CD4-positive, alpha-beta T cell treated with Interferon gamma for 1 hour (primary cell): ENCODE measurements at regions not wholly inside any gene's neighbourhood (a gene's known extent, or its start where the extent isn't known, plus 50 kb on each side); places are given as distances from the start of the nearest gene placed in this dataset.
A peak's percentile ranks its signal among the peaks of the same experiment; 100 is the strongest.
"Not testable (repeated sequence)": the region's sequence is repeated elsewhere in the genome, so short reads cannot be mapped to it uniquely, and the experiment has no call there.

ENCODE experiments used
- DNase-seq: peaks from one replicate; pipeline ENCODE4 v3.0.0-alpha.2; 2020

DNA sequence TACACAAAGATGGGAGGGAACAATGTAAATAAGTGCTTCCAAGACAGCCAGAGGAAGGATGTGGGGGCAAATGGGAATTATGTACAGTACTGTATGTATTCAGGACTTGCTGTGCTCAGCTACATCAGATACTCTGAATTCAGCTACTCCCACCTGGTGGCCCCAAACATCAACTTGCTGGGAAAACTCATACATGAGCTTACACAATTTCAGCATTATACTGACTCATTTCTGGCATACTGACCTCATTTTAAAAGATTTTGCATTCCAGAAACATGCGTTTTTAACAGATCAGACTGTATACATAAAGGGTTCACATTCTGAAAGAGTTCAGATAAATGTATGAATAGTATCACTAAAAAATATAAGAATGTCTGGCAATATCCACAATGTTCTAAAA is 59.7 kb downstream of the GPX5 start:
- DNase-seq, result no peak

DNA sequence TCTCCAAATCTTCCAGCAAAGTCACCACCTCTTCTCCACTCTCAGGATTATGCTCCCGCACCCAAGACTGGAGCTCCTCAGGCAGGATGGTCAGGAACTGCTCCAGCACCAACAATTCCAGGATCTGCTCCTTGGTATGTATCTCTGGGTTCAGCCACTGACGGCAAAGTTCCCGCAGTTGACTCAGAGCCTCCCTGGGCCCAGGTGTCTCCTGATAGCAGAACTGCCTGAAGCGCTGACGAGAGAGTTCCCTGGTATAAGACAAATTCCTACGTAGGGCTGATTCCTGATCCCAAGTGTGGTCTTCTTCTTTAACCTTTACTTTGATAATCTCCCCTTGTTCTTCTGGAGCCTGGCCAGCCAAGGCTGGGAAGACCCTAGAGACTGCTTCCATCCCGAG is 60.6 kb downstream of the GPX5 start:
- DNase-seq, result no peak

DNA sequence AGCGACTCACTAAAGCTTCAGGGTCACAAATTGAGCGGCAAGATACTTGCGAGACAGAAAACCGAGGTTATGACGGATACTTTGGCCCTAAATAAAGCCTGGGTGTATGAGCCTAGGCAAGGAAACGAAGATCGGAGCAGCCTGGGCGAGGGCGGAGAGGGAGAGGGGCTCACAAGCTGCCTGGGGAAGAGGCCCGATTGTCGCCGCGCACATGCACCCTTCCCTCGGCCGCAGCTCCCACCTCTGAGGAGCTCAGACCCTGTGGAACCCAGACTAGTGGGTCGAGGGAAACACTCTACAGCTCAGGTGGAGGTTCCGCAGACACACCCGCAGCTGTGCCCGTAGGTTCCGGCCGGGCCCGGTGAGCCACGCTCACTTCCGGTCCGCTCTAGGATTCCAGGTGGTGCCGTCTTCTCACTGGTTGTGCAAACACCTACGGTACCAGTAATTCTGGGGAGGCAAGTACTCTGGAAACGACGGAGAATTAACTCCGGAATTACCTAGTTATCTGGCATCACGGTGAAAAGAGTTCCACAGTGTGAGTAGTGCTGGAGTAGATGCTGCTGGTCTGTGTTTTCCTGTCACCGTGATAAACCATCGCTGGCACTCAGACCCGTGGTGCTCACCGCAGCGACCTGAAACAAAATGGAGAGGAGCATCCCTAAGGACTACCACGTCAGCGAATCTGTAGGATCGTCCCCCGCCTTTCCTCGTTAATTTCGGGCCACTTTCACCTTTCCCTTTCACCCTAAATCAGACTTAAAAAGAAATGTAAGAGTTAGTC is 61.5 kb downstream of the GPX5 start:
- peak; percentile 63 for DNase-seq

DNA sequence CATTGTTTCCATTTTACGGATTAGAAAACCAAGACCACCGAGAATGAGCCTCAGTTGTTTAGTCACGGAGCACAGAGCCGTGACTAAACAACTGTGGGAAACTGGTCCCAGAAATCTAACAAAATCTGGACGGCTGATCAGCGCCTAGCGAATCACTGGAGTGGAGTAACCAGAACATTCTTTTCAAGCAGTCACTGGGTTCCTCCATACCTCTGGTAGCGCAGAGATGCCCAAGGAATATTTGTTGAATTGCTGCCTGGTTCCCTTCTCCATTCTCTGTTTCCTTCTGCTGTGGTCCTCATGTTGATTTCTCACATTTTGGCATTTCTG is 62.0 kb downstream of the GPX5 start:
- DNase-seq, result no peak

DNA sequence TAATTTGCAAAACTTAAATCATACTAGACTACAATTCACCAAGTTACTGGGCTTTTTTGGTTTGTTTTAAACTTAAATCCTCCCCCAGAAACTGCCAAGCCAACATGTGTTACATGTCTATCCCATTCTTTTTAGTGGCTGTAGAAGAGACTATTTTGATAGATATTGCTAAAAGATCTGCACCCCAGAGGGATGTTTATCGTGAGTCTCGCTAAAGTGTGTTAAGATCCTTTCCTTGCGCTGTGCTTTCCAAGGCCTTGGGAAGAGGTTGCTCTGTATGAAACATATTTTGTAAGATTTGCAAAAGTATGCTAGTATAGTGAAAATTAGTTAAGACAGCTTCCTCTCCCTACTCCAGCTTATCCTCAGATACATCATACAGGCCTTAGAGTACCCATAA is 63.0 kb downstream of the GPX5 start:
- DNase-seq, result no peak

DNA sequence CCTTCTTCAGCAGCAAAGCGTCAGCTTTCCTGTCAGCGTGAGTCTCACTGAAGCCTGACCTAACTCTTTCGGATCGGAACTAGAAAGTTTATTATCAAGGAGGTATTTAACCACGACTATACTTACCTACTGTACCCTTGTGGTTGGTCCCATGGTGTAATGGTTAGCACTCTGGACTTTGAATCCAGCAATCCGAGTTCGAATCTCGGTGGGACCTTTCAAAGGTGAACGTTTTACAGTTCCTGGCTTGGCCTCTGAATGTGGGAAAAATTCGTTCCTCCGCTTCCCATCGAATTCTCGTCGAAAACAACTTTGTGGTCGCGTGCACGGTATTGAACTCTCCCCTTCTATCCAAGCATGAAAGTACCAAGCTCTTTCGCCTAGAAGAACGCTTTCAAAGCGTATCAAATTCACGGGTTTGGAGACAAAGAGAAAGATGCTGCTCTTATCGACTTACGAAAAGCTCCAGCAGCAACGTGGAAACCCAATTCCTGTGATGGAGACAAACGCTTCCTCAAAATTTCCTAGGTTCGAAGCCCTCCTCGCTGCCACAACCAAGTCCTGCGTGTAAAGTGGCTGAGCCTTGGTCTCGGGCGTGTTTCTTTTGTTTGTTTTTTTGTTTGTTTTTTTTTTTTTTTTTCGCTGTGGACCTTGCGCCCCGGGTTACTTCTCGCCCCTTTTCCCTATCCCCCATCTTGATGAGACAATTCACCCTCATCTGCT is 63.7 kb downstream of the GPX5 start:
- no peak for DNase-seq

DNA sequence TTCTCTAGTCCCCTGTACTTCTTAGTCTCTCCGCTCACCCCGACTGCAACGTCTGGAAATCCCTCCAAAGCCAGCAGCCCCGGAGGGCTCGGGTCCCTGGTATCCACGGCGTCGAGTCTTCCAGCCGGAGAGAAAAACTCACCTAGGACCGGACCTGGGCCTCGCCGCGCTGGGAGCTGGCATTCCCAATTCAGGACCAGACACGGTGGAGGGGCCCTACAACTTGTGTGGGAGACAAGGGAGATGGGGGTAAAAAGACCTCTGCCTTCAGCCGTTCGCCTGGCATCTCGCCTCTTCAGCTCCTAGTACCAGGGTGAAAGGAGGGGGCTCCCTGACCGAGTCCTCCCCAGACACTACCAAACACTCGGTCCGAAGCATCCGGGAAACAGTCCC is 64.3 kb downstream of the GPX5 start:
- DNase-seq, result no peak

DNA sequence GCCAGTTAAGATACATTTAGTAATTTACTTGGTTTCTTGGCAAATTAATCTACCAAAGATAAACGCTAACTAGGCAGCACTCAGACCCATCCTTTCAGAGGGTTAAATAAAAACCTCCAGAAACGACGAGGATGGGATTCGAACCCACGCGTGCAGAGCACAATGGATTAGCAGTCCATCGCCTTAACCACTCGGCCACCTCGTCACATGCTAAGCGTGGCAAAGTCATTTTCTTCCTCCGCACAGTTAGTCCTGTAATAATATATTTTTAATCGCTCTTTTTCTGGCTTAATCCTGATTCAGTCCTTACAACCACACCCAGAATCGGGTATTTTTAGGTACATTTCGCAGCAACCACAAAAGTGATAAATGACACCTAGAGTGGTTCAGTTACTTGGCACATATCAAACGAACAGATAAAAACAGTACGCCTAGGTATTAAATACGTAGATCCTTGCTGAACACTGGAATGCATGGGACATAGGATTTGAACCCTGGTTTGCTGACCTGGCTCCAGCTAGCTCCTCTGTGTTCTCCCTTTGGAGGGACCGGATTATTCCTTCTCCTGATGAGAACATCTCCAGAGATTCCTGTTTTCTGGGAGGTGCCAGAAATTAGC is 71.6 kb downstream of the GPX5 start:
- no peak for DNase-seq

DNA sequence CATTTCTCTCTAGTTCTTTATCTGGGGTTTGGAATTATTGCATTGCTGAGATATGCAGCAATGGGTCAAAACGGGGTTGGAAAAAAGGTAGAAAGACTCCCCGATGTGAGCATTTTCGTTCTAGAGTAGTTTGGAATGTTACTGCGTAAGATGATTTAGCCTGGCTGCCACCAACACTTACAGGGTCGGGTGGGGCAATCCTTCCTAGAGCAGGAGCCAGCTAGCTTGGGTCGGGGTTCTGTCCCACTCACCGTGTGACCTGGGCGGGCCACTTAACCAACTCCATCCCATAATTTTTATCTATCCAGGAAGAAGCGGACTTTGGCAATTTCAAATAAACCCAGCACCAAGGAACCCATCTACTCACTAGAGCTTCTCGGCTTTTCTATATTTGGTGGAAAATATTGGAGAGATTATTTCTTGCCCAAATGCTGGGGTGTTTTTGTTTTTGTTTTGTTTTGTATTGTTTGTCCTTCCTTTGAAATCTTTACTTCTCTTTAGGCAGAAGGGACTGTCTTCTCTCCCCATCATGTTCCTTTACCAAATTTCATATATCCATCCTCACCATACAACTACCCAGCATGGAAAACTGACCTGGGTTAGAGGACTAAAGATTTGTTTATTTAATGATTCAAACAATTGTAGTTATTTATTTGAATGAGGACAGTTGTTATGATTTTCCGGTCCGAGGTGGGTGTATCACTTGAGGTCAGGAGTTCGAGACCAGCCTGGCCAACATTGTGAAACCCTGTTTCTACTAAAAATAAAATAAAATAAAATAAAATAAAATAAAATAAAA is 72.4 kb downstream of the GPX5 start:
- no peak for DNase-seq

DNA sequence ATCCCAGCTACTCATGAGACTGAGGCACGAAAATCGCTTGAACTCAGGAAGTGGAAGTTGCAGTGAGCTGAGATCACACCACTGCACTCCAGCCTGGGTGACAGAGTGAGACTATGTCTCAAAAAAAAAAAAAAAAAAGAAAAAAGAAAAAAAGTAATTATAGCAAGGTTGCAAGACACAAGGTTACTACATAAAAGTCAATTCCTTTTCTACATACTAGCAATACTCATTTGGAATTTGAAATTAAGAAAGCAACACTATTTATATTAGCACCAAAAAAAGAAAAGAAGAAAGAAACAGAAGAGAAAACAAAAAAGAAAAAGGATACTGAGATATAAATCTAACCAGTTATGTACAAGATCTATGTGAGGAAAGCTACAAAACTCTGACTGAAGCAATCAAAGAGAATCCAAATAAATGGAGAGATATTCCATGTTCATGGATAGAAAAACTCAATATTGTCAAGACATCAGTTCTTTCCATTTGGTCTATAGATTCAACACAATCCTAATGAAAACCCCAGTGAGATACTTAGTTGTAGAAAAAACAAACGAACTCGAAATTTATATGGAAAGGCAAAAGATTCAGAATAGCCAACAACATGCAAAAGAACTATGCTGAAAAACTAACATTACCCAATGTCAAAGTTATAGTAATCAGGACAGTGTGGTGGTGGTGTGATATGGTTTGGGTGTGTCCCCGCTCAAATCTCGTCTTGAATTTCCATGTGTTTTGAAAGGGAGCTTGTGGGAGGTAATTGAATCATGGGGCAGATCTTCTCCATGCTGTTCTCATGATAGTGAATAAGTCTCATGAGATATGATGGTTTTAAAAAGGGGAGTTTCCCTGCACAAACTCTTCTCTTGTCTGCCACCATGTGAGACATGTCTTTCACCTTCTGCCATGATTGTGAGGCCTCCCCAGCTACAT is 73.3 kb downstream of the GPX5 start:
- DNase-seq, result no peak

DNA sequence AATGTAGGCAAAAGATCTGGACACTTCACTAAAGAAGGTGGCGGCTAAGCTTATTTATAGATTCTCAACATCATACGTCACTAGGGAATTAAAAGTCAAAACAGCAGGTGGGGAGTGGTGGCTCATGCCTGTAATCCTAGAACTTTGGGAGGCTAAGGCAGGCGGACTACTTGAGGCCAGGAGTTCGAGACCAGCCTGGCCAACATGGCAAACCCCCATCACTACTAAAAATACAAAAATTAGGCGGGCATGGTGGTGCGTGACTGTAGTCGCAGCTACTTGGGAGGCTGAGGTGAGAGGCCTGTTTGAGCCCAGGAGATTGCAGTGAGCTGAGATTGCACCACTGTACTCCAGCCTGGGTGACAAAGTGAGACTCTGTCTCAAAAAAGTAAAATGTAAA is 74.6 kb downstream of the GPX5 start:
- DNase-seq, result no peak

DNA sequence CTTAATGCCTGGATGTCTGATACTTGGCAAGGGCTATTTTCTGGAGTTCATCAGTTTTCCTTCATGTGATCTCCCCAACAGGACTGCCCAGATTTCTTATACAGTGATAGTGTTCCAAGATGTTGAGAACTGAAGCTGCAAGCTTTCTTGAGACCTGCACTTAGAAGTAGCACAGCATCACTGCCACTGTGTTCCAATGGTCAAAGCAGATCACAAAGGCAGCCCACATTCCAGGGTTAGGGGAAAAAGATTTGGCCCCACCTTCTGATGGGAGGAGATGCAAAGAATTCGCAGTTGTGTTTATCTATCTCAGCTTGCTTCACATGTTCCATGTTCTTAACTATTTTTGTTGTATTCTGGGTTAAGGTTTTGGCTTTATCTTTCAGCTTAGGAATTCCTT is 78.2 kb downstream of the GPX5 start:
- no peak for DNase-seq

DNA sequence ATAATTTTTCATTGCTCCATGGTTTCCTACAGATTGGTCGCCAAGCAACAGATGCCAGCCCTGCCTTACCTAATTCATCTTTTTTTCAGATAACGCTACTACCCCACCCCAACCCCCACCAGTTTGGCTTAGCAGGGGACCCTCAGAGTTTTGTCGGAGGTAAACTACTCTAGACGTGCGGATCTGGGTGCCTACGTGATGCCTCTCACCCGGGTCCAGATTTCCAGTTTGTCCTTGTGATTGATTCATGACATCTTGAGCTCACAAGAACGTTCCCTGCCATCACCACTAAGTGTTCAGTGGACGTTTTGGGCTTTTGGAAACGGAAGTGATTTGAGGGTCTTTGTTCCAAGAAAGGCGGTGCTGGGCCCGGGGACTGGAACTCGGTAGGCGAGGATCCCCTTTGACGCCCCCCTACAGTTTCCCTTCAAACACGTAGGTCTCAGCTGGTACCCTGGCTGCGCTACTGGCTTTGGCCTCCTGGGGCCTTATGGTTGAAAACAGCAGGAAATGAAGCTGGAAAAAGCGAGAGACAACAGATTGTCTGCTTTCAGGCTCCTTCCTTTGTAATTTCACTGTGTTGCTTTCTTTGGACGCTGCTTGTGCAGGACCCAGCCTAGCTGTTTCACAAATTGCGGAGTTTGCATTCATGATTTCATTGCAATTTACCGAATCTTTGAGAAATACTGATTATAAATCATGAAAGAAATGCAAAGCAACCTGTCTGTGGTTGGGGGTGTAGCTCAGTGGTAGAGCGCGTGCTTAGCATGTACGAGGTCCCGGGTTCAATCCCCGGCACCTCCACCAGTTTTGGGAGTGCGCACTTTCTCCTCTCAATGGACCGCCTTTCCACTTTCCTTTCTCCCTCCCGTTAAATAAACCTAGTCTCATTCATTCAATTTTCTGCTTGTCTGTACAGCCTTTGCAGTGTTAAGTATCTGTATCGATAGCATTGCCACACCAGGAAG is 81.0 kb downstream of the GPX5 start:
- DNase-seq, result no peak

DNA sequence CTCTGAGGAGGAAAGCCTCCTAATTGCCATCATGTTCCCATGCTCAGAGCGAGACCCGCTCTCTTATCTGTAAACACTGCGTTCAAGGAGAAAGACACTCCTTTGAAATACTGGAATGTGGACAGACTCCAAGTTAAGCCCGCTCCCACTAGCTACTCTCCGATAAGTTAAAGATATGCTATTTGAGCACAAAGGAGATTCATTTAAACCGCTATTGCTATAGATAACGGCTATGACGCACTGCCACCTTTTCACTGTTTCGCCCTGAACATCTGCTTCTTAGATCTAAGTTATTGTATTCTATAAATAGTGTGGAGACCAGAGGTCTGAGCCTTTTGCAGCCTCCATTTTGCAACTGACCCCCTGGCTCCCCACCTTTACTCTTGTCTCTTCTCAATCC is 82.3 kb downstream of the GPX5 start:
- DNase-seq, result no peak

DNA sequence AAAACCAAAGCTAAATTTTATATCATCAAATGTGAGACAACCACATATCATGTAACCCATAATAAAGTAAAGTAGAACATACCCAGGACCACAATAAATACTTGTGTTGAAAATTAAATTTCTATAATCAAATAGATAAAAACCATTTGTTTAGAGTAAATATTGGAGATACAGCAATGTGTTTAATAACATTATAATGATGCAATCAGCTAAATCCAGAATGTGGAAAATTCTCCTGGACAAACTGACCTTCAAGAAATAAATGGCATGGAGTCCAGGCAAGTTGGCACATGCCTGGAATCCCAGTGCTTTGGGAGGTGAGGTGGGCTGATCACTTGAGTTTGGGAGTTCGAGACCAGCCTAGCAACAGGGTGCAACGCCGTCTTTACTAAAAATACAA is 84.0 kb downstream of the GPX5 start:
- no peak for DNase-seq

DNA sequence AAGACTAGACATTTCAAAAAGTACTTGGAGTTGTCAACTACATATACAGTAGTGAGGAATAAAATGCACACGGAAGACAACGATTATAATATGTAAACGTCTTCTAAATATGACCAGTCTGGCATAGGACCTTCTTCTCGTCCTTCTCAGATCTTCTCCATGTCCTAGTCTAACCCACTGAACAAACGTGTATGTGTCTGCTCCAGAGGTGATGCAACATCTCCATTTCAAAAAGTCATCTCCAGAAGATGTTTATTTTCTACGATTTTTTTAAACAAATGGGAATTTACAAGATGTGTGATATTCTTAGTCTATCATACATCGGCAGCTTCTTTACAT is 89.9 kb downstream of the GPX5 start:
- DNase-seq, result no peak

DNA sequence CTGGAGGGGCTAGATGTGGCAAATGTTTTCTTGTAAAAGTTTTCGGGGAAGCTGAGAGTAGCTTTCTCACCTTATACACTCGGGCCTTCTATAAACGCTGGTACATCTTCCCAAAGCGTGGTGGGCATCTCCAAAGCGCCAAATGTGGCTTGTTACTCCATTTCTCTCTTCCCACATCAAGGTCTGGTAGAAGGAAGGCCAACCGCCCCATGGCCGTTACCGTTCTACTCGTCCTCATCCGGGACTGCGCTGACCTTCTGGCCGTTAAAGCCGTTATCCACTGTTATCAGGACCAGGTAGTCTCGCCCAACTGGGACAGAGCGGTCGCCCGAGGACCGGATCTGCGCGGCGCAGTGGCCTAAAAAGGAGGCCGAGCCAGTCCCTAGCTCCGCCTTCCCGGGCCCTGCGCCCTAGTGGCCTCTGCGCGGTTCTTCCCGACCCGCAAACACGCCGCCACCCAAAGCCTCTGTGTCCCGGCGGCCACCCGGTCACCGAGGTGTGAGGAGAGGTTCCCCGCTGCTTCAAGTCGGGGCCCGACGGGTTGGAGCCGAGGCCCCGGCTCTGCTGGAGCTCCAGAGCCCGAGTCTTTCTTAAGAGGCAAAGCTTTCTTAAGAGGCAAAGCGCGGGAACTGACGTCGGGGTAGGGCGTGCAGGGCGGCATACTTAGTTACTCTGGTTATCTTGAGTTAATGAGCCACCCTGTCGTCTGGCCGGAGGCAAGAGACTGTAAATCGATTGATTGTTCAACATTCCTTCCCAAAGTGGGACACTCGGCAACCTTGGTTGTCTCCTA is 90.5 kb downstream of the GPX5 start:
- no peak for DNase-seq

DNA sequence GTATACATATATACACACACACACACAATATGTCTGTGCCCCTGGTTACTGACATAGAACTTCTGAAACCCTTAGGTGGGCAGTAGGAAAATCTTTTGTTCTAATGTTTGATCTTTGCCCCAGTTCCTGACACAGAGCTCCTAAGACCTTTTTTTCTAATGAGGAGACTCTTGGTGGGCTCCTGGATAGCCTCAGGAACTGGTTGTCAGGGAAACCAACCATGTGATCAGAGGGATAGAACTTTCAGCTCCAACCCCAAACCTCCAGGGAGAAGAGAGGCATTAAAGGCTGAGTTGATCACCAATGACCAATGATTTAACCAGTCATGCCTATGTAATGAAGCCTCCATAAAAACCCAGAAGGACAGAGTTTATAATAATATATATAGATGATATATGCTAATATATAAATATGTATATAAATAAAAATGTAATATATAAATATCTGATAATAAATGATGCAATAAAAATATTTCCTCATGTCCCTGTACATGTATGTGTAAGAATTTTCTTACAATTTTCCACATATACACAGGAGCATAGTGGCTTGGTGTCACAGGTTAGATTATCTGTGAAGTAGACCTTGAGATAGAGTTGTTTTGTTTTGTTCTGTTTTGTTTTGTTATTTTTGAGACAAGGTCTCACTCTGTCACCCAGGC is 93.3 kb downstream of the GPX5 start:
- DNase-seq, result no peak

DNA sequence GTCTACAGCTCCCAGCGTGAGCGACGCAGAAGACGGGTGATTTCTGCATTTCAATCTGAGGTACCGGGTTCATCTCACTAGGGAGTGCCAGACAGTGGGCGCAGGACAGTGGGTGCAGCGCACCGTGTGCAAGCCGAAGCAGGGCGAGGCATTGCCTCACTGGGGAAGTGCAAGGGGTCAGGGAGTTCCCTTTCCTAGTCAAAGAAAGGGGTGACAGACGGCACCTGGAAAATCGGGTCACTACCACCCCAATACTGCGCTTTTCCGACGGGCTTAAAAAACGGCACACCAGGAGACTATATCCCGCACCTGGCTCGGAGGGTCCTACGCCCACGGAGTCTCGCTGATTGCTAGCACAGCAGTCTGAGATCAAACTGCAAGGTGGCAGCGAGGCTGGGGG is 95.6 kb downstream of the GPX5 start:
- DNase-seq, result not testable (repeated sequence)

DNA sequence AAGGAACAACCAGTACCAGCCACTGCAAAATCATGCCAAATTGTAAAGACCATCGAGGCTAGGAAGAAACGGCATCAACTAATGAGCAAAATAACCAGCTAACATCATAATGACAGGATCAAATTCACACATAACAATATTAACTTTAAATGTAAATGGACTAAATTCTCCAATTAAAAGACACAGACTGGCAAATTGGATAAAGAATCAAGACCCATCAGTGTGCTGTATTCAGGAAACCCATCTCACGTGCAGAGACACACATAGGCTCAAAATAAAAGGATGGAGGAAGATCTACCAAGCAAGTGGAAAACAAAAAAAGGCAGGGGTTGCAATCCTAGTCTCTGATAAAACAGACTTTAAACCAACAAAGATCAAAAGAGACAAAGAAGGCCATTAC is 97.6 kb downstream of the GPX5 start:
- not testable (repeated sequence) for DNase-seq
